ENCODE measurements at regions not wholly inside any gene's neighbourhood (a gene's known extent, or its start where the extent isn't known, plus 50 kb on each side); places are given as distances from the start of the nearest gene placed in this dataset.
"Not testable (repeated sequence)": the region's sequence is repeated elsewhere in the genome, so short reads cannot be mapped to it uniquely, and the experiment has no call there.

GRCh38 chr5:67724412-67725135 lies 491.0 kb upstream of the PIK3R1 start:
- intact Hi-C loops (cut with DNase I): no loop called here
- H3K9ac ChIP-seq (ENCODE audit: low read length in 3 of 3): no peak overlapping the region
- DNase-seq: peak in 1 of 5 donors; percentile 39
- H3K9me3 ChIP-seq (ENCODE audit: control insufficient read depth in 2 of 3, insufficient read depth in 1 of 3, low read length in 3 of 3): no peaks in the 10 kb centered on the region
- peaks cover 0 to 3% (median 0%) of the 10 kb centered on the region in 3 donors for H3K4me1 ChIP-seq (ENCODE audit: control insufficient read depth in 2 of 3, insufficient read depth in 2 of 3, low read depth in 1 of 3, low read length in 3 of 3)
- FAIRE-seq: no peak
- H3K27me3 ChIP-seq (ENCODE audit: control insufficient read depth, insufficient read depth, low read length): no peaks in the 10 kb centered on the region
- H3K36me3 ChIP-seq (ENCODE audit: control insufficient read depth in 2 of 3, insufficient read depth in 3 of 3, low read length in 3 of 3): no peaks in the 10 kb centered on the region
- H3K4me3 ChIP-seq (ENCODE audit: low read length in 3 of 3): no peak overlapping the region
- no peak overlapping the region for H3K27ac ChIP-seq (ENCODE audit: low read depth in 2 of 2, low read length in 2 of 2)
- TF ChIP-seq, protein P1, sequence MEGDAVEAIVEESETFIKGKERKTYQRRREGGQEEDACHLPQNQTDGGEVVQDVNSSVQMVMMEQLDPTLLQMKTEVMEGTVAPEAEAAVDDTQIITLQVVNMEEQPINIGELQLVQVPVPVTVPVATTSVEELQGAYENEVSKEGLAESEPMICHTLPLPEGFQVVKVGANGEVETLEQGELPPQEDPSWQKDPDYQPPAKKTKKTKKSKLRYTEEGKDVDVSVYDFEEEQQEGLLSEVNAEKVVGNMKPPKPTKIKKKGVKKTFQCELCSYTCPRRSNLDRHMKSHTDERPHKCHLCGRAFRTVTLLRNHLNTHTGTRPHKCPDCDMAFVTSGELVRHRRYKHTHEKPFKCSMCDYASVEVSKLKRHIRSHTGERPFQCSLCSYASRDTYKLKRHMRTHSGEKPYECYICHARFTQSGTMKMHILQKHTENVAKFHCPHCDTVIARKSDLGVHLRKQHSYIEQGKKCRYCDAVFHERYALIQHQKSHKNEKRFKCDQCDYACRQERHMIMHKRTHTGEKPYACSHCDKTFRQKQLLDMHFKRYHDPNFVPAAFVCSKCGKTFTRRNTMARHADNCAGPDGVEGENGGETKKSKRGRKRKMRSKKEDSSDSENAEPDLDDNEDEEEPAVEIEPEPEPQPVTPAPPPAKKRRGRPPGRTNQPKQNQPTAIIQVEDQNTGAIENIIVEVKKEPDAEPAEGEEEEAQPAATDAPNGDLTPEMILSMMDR (IDR thresholded peaks at IDR 0.05; ENCODE audit: borderline replicate concordance, extremely low read depth, insufficient read depth): no peak

DNA sequence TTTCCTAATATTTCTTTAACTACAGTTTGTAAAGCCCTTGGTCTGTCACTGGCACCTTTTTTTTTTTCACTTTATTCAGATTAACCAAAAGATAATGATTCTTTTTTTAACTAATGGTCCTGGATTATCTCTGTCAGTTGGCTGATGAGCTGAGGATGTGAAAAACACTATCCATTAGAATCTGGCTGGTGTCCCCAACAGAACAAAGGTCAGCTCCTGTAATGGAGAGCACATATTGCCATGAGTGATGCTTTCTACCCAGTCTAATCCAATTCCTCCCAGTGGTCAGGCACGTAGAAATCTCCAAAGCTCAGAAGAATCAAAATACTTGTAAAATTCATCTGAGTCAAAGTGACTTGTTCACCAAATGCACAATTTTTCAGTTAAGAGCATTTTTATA lies 491.7 kb upstream of the PIK3R1 start:
- peaks cover 0 to 3% (median 0%) of the 10 kb centered on the region in 3 donors for H3K4me1 ChIP-seq (ENCODE audit: control insufficient read depth in 2 of 3, insufficient read depth in 2 of 3, low read depth in 1 of 3, low read length in 3 of 3)
- no peak overlapping the region for H3K4me3 ChIP-seq (ENCODE audit: low read length in 3 of 3)
- intact Hi-C loops (cut with DNase I): no loop called here
- DNase-seq (no peak), FAIRE-seq (no peak)
- H3K36me3 ChIP-seq (ENCODE audit: control insufficient read depth in 2 of 3, insufficient read depth in 3 of 3, low read length in 3 of 3): no peaks in the 10 kb centered on the region
- H3K27ac ChIP-seq (ENCODE audit: low read depth in 2 of 2, low read length in 2 of 2): no peak overlapping the region
- no peak overlapping the region for H3K9ac ChIP-seq (ENCODE audit: low read length in 3 of 3)
- H3K27me3 ChIP-seq (ENCODE audit: control insufficient read depth, insufficient read depth, low read length): no peaks in the 10 kb centered on the region
- no peaks in the 10 kb centered on the region for H3K9me3 ChIP-seq (ENCODE audit: control insufficient read depth in 2 of 3, insufficient read depth in 1 of 3, low read length in 3 of 3)
- TF ChIP-seq, protein P1 (IDR thresholded peaks at IDR 0.05; ENCODE audit: borderline replicate concordance, extremely low read depth, insufficient read depth): no peak

DNA sequence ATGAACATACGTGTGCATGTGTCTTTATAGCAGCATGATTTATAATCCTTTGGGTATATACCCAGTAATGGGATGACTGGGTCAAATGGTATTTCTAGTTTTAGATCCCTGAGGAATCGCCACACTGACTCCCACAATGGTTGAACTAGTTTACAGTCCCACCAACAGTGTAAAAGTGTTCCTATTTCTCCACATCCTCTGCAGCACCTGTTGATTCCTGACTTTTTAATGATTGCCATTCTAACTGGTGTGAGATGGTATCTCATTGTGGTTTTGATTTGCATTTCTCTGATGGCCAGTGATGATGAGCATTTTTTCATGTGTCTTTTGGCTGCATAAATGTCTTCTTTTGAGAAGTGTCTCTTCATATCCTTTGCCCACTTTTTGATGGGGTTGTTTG lies 493.0 kb upstream of the PIK3R1 start:
- H3K9me3 ChIP-seq (ENCODE audit: control insufficient read depth in 2 of 3, insufficient read depth in 1 of 3, low read length in 3 of 3); H3K9ac ChIP-seq (ENCODE audit: low read length in 3 of 3); H3K4me1 ChIP-seq (ENCODE audit: control insufficient read depth in 2 of 3, insufficient read depth in 2 of 3, low read depth in 1 of 3, low read length in 3 of 3); DNase-seq; FAIRE-seq; H3K4me3 ChIP-seq (ENCODE audit: low read length in 3 of 3); H3K27me3 ChIP-seq (ENCODE audit: control insufficient read depth, insufficient read depth, low read length); intact Hi-C loops (cut with DNase I); H3K27ac ChIP-seq (ENCODE audit: low read depth in 2 of 2, low read length in 2 of 2); H3K36me3 ChIP-seq (ENCODE audit: control insufficient read depth in 2 of 3, insufficient read depth in 3 of 3, low read length in 3 of 3): not testable (repeated sequence)

- Histone ChIP-seq H3K27me3 (ENCODE audit: control insufficient read depth, insufficient read depth, low read length) (no peaks in the 10 kb centered on the region), H3K4me3 (ENCODE audit: low read length in 3 of 3) (no peak overlapping the region), H3K9me3 (ENCODE audit: control insufficient read depth in 2 of 3, insufficient read depth in 1 of 3, low read length in 3 of 3) (no peaks in the 10 kb centered on the region), H3K36me3 (ENCODE audit: control insufficient read depth in 2 of 3, insufficient read depth in 3 of 3, low read length in 3 of 3) (no peaks in the 10 kb centered on the region), H3K27ac (ENCODE audit: low read depth in 2 of 2, low read length in 2 of 2) (no peak overlapping the region), H3K9ac (ENCODE audit: low read length in 3 of 3) (no peak overlapping the region), H3K4me1 (ENCODE audit: control insufficient read depth in 2 of 3, insufficient read depth in 2 of 3, low read depth in 1 of 3, low read length in 3 of 3) (no peaks in the 10 kb centered on the region)
- intact Hi-C loops (cut with DNase I): no loop called here
- FAIRE-seq (no peak), DNase-seq (no peak)
- TF ChIP-seq, protein P1 (IDR thresholded peaks at IDR 0.05; ENCODE audit: borderline replicate concordance, extremely low read depth, insufficient read depth): no peak
Measured at GRCh38 chr5:67720162-67720772, 495.3 kb upstream of the PIK3R1 start.

Measured in kidney (tissue), 13 donors.